ENCODE measurements at regions not wholly inside any gene's neighbourhood (a gene's known extent, or its start where the extent isn't known, plus 50 kb on each side); places are given as distances from the start of the nearest gene placed in this dataset.

- TF ChIP-seq, protein P1, sequence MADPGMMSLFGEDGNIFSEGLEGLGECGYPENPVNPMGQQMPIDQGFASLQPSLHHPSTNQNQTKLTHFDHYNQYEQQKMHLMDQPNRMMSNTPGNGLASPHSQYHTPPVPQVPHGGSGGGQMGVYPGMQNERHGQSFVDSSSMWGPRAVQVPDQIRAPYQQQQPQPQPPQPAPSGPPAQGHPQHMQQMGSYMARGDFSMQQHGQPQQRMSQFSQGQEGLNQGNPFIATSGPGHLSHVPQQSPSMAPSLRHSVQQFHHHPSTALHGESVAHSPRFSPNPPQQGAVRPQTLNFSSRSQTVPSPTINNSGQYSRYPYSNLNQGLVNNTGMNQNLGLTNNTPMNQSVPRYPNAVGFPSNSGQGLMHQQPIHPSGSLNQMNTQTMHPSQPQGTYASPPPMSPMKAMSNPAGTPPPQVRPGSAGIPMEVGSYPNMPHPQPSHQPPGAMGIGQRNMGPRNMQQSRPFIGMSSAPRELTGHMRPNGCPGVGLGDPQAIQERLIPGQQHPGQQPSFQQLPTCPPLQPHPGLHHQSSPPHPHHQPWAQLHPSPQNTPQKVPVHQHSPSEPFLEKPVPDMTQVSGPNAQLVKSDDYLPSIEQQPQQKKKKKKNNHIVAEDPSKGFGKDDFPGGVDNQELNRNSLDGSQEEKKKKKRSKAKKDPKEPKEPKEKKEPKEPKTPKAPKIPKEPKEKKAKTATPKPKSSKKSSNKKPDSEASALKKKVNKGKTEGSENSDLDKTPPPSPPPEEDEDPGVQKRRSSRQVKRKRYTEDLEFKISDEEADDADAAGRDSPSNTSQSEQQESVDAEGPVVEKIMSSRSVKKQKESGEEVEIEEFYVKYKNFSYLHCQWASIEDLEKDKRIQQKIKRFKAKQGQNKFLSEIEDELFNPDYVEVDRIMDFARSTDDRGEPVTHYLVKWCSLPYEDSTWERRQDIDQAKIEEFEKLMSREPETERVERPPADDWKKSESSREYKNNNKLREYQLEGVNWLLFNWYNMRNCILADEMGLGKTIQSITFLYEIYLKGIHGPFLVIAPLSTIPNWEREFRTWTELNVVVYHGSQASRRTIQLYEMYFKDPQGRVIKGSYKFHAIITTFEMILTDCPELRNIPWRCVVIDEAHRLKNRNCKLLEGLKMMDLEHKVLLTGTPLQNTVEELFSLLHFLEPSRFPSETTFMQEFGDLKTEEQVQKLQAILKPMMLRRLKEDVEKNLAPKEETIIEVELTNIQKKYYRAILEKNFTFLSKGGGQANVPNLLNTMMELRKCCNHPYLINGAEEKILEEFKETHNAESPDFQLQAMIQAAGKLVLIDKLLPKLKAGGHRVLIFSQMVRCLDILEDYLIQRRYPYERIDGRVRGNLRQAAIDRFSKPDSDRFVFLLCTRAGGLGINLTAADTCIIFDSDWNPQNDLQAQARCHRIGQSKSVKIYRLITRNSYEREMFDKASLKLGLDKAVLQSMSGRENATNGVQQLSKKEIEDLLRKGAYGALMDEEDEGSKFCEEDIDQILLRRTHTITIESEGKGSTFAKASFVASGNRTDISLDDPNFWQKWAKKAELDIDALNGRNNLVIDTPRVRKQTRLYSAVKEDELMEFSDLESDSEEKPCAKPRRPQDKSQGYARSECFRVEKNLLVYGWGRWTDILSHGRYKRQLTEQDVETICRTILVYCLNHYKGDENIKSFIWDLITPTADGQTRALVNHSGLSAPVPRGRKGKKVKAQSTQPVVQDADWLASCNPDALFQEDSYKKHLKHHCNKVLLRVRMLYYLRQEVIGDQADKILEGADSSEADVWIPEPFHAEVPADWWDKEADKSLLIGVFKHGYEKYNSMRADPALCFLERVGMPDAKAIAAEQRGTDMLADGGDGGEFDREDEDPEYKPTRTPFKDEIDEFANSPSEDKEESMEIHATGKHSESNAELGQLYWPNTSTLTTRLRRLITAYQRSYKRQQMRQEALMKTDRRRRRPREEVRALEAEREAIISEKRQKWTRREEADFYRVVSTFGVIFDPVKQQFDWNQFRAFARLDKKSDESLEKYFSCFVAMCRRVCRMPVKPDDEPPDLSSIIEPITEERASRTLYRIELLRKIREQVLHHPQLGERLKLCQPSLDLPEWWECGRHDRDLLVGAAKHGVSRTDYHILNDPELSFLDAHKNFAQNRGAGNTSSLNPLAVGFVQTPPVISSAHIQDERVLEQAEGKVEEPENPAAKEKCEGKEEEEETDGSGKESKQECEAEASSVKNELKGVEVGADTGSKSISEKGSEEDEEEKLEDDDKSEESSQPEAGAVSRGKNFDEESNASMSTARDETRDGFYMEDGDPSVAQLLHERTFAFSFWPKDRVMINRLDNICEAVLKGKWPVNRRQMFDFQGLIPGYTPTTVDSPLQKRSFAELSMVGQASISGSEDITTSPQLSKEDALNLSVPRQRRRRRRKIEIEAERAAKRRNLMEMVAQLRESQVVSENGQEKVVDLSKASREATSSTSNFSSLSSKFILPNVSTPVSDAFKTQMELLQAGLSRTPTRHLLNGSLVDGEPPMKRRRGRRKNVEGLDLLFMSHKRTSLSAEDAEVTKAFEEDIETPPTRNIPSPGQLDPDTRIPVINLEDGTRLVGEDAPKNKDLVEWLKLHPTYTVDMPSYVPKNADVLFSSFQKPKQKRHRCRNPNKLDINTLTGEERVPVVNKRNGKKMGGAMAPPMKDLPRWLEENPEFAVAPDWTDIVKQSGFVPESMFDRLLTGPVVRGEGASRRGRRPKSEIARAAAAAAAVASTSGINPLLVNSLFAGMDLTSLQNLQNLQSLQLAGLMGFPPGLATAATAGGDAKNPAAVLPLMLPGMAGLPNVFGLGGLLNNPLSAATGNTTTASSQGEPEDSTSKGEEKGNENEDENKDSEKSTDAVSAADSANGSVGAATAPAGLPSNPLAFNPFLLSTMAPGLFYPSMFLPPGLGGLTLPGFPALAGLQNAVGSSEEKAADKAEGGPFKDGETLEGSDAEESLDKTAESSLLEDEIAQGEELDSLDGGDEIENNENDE (IDR thresholded peaks at IDR 0.05; ENCODE audit: insufficient replicate concordance, low read length): no peak
Measured at GRCh38 chr4:56271131-56271530, 116.2 kb downstream of the AASDH start (continued).
